ENCODE measurements at regions not wholly inside any gene's neighbourhood (a gene's known extent, or its start where the extent isn't known, plus 50 kb on each side); places are given as distances from the start of the nearest gene placed in this dataset.

- DNase-seq, result no peak
- Histone ChIP-seq H3K27ac (peak overlapping the region in 1 of 8 donors; percentile 21), H3K36me3 (no peaks in the 10 kb centered on the region), H3K4me3 (no peak overlapping the region), H3K27me3 (replicated peaks in 1 of 7) (no peaks in the 10 kb centered on the region), H3K9me3 (peaks cover 0 to 13% (median 5%) of the 10 kb centered on the region in 8 donors), H3K4me1 (peaks cover 0 to 18% (median 9%) of the 10 kb centered on the region in 6 donors)
- TF ChIP-seq POLR2A (IDR thresholded peaks at IDR 0.05), result no peak
- TF ChIP-seq POLR2AphosphoS5 (IDR thresholded peaks at IDR 0.05), result no peak
- no peak for TF ChIP-seq CTCF (IDR thresholded peaks at IDR 0.05 in 8 of 11, conservative IDR thresholded peaks at IDR 0.05 in 3 of 11)
- intact Hi-C loops (cut with DNase I; ENCODE audit: low total_unique reads), result no loop called here
These were observed 91.5 kb upstream of the CMC1 start for GRCh38 chr3:28149960-28150359.

- DNase-seq, result no peak
- Histone ChIP-seq H3K9me3 (peaks cover 0 to 13% (median 5%) of the 10 kb centered on the region in 8 donors), H3K27ac (peak overlapping the region in 3 of 8 donors; percentile 37 to 60 (median 51)), H3K4me1 (peaks cover 0 to 18% (median 9%) of the 10 kb centered on the region in 6 donors), H3K4me3 (no peak overlapping the region), H3K27me3 (replicated peaks in 1 of 7) (no peaks in the 10 kb centered on the region), H3K36me3 (no peaks in the 10 kb centered on the region)
- TF ChIP-seq POLR2AphosphoS5 (IDR thresholded peaks at IDR 0.05) (no peak), POLR2A (IDR thresholded peaks at IDR 0.05) (no peak), CTCF (IDR thresholded peaks at IDR 0.05 in 8 of 11, conservative IDR thresholded peaks at IDR 0.05 in 3 of 11) (no peak)
- intact Hi-C loops (cut with DNase I; ENCODE audit: low total_unique reads), result no loop called here
These were observed 90.8 kb upstream of the CMC1 start for GRCh38 chr3:28150465-28151206.

- no peaks in the 10 kb centered on the region for H3K36me3 ChIP-seq
- H3K4me1 ChIP-seq, result peaks cover 0 to 18% (median 9%) of the 10 kb centered on the region in 6 donors
- no peak for TF ChIP-seq POLR2A (IDR thresholded peaks at IDR 0.05)
- no peak for TF ChIP-seq POLR2AphosphoS5 (IDR thresholded peaks at IDR 0.05)
- TF ChIP-seq CTCF (IDR thresholded peaks at IDR 0.05 in 8 of 11, conservative IDR thresholded peaks at IDR 0.05 in 3 of 11), result no peak
- H3K27ac ChIP-seq, result peak overlapping the region in 3 of 8 donors; percentile 37 to 60 (median 51)
- intact Hi-C loops (cut with DNase I; ENCODE audit: low total_unique reads), result no loop called here
- no peaks in the 10 kb centered on the region for H3K27me3 ChIP-seq (replicated peaks in 1 of 7)
- WGBS, 5 donors, result 66 to 82% (median 81%) methylated on average over 2 of the region's 2 CpGs
- H3K9me3 ChIP-seq, result peaks cover 0 to 13% (median 5%) of the 10 kb centered on the region in 8 donors
- DNase-seq, result no peak
- H3K4me3 ChIP-seq, result no peak overlapping the region
These were observed 90.2 kb upstream of the CMC1 start for GRCh38 chr3:28151207-28151550.

GRCh38 chr3:28151608-28152228, 89.7 kb upstream of the CMC1 start:
- Histone ChIP-seq H3K9me3 (peaks cover 0 to 13% (median 5%) of the 10 kb centered on the region in 8 donors), H3K4me1 (peaks cover 0 to 18% (median 9%) of the 10 kb centered on the region in 6 donors), H3K27me3 (replicated peaks in 1 of 7) (no peaks in the 10 kb centered on the region), H3K4me3 (no peak overlapping the region), H3K36me3 (no peaks in the 10 kb centered on the region), H3K27ac (peak overlapping the region in 6 of 8 donors; percentile 5 to 60 (median 32))
- no peak for DNase-seq
- TF ChIP-seq POLR2A (IDR thresholded peaks at IDR 0.05), result no peak
- no peak for TF ChIP-seq CTCF (IDR thresholded peaks at IDR 0.05 in 8 of 11, conservative IDR thresholded peaks at IDR 0.05 in 3 of 11)
- no peak for TF ChIP-seq POLR2AphosphoS5 (IDR thresholded peaks at IDR 0.05)
- intact Hi-C loops (cut with DNase I; ENCODE audit: low total_unique reads), result no loop called here
